HPDE6-E6E7 (cell line): ENCODE measurements at regions not wholly inside any gene's neighbourhood (a gene's known extent, or its start where the extent isn't known, plus 50 kb on each side); places are given as distances from the start of the nearest gene placed in this dataset.
"Not testable (repeated sequence)": the region's sequence is repeated elsewhere in the genome, so short reads cannot be mapped to it uniquely, and the experiment has no call there.

Source experiments
- DNase-seq: peaks from one replicate; pipeline ENCODE4 v3.0.0; 2011; ENCODE audit warnings: missing footprints; ENCODE audit errors: extremely low spot score

DNA sequence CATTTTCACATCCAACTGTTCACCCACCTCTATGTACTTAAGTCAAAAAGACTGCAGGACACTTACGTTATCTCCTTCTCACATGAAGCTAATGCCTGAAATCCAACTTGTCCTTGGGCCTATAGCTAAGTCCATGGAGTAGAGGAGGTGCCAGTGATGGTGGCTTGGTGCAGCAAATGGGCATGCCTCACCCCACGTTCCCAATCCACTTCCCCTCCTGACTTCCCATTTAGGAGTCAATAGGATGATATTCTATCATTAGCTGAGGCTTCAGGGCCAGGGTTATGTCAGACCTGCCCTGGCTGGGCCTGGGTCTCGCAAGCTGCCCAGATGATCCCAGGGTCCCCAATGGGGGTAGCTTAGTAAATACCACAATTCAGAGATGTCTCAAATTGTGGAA is 410.4 kb downstream of the MAFB start:
- no peak for DNase-seq

DNA sequence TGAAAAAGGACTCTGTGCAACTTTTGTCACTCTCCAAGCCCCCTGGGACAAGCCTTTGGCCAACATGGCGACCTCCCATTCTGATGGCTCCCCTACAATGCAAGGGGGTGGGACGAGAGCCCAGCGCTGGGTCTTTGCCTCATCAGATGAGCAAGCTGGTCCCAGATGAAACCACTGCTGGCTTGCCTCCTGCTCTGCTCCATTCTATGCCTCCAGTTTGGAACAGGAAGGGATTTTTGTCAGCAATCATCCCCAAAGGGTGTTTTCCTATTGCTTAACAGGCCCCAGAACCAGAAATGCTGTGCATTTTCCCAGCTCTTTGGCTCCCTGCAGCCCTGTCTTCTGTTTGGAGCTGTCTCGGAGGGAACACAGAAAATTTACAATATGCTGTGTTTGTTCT is 412.7 kb downstream of the MAFB start:
- DNase-seq: no peak

DNA sequence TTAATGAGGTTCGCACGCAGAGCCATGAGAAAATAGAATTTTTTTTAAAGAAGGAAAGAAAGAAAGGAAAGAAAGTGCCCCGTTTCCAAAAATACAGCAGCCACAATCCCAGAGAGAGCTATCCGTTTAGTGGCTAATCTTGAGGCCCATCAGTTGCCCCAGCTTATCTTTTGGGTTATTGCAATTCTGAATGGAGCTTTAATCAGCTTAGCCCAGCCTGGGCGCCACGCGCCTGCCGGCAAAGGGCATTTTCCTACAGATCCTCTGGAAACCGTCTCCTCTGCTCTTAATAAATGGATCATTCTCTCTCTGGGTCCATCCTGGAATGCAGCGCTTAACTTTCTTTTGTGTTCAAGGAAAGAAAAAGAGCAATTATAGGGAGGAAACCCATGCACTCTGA is 413.3 kb downstream of the MAFB start:
- DNase-seq: no peak

DNA sequence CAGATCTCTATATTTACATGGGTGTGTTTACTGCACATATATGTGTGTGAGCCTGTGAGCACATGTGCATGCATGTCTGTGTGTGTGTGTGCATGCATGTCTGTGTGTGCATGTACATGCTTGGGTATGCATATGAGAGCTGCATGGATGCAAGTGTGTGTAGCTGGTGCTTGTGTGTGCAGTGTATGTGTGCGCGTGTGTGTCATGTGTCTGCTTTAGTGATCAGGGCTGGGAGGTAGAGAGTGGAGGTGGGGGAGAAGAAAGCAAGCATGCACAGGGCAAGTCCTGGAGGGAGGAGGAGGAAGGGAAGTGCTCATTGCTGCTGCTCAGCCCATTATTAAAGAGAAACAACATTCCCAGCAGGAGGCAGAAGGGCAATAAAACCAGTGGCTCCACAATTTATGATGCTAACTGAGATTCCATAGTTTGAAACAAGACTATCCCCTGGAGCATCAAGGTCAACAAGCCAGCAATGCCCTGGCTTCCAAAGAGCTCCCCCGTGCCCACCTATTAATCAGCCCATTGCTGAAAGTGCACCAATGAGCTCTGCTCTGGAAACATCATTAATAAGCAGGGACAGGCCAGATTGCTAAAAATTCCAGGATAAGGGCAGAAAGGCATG is 414.0 kb downstream of the MAFB start:
- no peak for DNase-seq

DNA sequence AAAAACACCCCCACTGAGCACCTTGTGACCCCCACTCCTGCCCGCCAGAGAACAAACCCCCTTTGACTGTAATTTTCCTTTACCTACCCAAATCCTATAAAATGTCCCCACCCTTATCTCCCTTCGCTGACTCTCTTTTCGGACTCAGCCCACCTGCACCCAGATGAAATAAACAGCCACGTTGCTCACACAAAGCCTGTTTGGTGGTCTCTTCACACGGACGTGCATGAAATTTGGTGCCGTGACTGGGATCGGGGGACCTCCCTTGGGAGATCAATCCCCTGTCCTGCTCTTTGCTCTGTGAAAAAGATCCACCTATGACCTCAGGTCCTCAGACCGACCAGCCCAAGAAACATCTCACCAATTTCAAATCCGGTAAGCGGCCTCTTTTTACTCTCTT is 419.8 kb downstream of the MAFB start:
- DNase-seq: not testable (repeated sequence)

DNA sequence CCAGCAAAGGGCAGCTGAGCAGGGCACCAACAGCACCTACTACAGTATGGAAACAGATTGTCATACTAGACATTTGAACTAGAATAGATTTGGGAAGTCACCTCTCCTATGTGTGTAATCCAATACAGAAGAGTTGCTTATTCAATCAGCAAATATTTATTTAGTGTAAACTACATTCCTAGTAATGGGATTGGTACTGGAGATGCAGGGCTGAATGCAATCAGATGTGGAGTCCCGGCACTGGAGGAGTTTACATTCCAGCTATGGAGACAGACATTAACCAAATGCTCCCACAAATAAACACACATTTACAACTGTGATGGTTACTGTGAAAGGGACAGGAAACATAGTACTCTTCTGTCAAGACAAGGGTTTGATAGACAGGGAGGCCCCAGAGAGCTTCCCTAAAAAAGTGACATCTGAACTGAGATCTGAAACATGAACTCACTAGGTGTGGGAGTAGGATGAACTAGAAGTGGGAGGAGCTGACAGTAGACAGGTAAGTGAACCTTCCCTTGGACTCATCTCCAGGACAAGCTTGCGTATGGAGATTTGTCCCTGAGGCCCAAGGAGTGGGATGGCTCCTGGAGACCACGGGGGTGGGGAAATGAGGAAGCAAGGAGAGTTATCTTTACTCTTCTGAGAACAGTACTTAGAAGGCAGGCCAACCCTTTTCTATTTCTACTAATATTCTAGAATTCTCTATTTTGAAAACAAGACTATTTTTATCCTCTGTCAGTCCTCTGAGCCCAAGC is 420.5 kb downstream of the MAFB start:
- DNase-seq: no peak

DNA sequence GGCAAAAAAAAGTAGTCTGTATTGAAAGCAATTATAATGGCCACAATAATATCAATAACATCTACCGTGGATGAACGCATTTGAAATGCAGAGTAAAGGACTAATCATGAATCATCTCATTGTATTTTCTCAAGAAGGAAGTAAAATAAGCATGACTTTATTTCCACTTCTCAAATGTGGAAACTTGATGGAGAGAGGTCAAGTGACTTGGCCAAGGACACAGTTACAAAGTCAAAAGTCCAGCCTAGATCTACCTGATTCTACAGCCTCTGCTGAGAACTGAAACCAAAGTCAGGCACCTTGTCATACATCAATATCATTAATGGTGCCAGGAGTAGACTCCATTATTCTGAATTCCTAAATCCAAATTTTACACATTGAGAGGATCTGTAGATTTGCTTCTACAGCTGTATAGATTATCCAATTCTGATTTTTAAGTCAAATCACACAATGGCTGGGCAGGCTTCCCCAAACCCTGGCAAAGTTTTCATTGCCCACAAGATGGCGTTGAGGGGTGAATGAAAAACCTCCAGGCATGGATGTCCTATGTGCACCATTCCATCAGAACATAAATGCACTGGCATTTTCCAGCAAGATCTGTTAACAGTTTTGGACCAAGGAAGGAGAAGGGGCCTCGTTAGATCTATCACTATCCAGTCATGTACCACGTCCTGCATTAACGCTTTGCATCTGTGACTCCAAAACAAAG is 423.1 kb downstream of the MAFB start:
- DNase-seq: no peak

DNA sequence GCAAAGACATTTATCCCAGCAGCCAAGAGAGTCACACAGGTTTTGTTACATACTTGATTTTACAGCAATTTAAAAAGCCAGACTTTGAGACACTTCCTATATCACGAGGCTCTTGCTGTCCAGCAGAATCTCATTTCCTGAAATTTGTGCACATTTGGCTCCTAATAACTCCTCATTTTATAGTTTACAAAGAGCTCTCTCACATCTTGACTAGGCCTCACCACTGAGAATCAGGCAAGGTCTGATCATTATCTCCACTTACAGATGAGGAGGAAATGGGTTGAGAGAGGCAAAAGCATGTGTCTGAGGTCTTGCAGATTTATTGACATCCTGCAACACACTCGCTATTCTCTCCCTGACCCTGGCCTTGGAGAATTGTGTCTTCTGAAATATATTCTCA is 426.8 kb downstream of the MAFB start:
- DNase-seq: no peak

DNA sequence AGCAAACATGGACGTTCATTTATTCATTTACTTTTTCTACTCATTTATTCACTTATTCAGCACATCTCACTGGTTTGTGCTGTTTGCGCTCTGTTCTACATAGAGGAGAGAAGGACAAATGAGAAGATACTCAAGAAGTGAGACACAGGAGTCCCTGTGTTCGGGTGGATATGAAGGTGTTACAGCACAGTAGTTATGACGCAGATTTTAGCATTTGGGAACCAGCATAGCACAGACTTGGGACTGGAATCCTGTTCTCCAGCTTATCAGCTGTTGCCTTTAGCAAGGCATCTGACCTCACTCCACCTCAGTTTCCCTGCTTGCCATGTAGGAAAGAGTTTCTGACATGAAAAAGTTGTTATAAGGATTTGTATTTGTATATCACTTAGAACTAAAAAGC is 430.1 kb downstream of the MAFB start:
- no peak for DNase-seq

DNA sequence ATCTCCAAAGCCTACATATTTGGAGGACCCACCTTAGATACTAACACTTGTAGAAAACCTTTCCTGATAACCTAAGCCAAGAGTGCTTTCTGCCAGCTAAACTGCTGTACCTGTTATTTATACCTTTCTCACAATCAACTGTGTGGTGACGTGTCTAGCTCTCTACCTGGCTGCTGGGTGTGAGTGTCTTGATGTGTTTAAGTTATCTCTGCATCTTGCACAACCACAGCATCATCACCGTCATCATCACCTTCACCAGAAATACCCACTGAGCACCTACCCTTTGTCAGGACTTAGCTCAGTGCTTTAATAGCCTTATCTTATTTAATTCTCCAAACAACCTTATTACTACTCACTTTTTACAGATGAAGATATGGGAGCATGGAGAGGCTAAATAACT is 431.3 kb downstream of the MAFB start:
- DNase-seq: no peak

DNA sequence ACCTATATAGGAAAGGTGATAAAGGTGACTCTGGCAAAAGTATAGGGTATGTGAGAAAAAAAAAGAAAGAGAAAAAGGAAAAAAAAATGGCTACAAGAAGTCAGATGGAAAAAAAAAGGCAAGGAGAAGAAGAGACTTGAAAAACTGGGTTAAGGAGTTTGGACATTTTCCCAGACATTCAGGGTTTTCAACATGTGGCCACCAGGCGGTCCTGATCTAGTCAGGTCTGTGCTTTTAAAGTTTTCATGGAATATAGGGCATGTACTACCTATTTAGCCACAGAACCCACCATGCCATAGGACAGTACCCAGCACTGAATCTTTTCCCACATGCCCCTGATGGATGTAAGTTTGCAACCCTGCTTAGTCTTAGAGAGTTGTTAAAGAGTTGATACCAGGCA is 433.7 kb downstream of the MAFB start:
- no peak for DNase-seq

DNA sequence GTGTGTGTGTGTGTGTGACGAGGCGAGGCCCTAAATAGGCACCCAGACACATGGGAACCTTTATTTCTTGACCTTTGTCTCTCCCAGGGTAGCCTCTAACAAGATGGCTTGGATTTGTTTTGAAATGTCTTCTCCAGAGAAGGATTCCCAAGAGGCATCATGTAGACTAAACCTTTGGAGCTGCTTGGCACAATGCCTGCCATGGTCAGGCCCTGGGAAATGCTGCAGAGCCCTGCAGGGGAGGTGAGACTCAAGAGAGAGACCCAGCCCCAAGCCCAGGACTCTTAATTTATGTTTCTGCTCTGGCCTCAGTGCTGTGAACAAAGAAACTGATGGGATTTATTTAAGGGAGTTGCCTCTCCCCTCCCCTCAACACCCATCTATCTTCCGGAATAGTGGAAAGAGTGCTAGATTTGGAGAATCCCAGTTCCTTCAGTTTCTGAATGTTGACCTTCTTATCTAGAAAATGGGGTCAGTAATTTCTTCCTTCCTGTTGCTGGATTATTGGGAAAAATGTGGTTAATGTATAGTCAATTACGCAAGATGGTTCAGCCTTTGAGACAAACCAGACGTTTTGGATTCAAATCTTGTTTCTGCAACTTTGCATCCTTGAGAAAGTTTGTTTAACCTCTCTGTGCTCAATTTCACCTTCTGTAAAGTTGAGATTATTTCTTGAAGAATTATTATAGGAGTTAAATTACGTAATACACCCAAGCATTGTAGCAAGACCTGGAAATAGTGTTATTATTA is 434.8 kb downstream of the MAFB start:
- no peak for DNase-seq

DNA sequence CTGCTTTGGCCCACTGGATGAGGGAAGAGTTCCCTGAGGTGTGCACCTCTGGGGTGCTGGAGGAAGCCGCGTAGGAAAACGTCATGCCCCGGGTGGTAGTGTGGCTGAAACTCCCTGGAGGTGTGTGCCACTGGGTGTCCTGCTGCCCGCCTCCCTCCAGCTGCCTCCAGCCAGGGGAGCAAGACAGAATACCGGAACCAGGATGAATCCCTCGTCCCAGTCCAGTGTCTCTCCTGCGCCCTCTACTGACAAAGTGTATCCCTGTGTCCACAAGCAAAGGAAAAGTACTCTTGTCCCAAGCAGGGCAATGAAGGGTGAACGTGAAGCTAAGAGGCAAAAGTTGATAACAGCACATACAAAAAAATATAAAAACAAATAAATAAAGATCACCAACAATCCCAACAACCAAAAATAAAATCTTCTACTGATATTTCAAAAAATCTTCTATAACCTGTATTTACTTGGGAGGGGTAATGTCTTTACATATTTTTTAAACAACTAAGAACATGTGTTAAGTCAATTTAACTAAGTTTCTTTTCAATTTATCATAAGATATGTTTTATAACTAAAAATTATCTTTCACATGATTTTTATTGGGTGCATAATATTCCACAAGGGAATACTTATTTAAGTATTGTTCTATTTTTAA is 437.6 kb downstream of the MAFB start:
- no peak for DNase-seq

DNA sequence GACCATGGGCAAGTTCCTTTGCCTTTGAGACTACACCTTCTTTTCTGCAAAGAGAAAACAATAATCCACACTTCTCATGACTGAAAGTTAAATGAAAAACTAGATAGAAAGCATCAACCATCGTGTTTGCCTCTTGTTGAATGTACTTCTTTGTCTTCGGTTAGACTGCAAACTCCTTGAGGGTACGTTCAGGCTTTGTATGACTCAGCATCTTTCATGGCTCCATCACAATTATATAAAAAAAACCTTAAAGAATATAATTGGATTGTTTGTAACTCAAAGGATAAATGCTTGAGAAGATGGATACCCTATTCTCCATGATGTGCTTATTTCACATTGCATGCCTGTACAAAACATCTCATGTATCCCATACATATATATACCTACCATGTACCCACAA is 439.2 kb downstream of the MAFB start:
- DNase-seq: no peak

DNA sequence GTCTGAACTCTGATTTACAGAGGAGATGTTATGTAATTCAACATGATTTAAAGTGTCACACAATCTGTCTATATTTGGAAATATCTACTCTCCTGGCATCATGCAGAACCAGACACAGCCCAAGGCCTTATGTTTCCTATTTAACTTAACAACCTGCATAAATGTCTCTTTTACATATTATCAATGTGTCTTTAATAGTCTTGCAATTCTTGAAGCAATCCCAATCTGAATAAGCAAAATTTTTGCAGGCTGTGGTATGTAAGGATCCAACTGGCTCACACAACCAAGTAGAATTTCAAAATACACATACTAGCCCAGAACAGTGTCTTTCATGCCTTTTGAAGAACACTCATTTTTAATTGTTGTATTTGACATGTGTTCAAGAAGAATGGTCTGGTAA is 443.2 kb downstream of the MAFB start:
- DNase-seq: no peak

DNA sequence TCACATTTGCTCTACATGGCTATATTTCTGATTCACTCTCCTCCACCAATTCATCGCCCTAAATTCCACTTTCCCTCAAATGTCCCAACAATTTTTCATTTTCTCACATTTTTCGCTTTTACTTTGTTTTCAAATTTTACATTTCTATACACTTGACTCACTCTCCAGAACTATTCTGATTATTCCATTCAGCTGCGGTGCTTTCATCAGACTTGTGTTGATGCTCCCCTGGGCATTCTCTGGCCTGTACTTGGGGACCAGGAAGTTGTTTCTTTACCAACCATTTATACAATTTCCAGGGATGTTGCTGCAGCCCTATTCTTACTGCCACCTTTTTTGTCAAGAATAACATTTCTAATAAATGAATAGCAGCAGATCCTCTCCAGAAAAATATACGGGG is 444.8 kb downstream of the MAFB start:
- DNase-seq: no peak

DNA sequence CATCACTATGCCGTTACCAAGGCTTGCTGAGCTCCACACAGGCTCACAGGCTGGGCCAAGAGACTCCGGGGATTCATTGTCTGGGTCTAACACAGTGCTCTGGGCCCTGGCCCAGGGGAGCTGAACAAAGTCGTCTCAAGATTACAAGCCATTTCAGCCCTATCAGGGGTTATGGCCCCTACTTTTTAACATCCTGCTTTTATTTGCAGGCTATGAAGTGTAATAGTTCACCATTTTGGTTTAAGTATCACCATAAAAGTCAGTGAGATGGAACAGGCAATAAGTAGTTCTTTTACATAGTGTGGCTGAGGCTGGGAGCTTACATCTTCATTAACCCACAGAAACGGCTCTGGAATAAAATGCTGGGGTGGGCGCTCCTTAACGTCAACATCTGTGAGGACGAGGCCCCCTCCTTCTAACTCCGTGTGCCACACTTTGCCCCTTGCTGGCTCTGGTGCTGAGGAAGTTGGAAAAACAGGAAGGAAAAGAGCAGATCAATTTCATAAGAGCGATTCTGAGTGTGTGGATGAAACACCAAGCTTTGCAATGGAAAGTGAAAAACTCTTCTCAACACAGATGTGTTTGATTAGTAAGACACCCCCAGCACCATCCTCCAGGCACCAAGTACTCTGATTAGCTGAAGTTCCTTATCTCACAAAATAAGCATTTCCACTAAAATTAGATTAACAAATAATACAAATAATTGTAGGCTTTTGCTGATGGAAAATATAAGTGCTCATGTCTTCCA is 447.3 kb downstream of the MAFB start:
- no peak for DNase-seq

DNA sequence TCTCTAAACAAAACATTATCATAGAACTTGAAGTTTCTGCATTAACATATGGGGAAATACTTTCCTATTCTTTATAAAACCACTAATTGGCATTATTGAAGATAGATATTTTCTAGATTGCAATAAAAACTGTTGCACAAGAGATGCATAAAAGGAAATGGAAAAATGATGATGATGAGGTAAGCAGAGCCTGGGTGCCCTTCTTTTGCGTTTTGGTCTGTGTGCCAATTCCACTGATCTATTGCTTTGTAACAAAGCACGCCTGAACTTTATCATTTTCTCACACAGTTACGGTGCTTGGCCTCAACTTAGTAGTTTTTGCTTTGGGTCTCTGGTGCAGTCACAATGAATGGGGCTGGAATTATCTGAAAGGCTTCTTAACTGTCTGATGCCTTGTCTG is 450.5 kb downstream of the MAFB start:
- no peak for DNase-seq

DNA sequence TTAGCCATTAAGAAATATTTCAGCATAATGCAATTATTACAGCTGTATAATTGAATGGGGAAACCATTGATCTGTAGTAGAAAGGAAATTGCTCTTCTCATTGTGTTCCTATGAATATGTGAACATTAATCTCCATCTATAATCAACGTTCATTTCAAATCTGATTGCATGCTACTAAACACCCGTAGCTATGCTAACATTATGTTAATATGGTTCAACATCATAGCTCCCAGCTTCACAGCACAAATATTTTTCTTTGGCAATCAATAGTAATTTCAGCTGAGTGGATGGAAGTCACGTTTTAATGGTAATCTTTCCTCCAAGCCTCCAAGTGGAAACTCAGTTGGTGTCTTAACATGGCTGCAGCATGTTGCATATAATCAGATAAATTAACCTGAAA is 454.4 kb downstream of the MAFB start:
- no peak for DNase-seq

DNA sequence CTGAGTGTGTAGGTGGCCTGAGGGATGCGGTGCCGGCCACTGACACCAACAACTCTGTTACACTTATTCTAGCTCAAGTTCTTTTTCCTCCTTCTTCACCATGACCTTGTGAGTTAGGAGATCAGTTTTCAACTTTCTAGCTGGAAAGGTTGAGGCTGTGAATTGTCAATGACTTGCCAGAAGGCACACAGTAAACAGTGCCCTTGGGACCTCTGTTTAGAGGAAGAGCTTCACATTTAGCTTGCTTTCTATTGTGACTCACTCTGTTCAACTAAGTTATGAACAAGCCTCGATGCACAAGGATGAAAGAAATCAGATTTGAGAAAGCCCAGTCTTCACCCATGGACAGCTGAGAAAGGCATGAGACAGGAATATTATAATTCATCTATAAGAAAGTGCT is 455.6 kb downstream of the MAFB start:
- no peak for DNase-seq

DNA sequence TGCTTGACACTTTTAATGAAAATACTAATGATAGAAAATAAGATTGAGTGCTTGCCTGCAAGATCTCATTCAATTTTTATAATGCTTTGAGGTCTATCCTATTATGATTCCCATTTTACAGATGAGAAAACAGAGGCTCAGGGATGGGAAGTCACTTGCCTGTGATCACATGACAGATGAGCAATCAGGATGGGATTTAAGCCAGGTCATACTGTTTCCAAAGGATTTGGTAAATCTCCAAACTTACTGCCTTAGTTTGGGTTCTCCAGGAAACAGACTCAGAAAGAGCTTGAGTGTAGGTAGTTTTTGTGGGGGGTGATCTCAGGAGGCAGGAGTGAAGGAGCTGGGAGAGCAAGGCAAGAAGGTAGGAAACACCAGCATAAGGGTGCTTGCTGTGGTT is 456.3 kb downstream of the MAFB start:
- DNase-seq: no peak
